Neuronal stem cell (in vitro differentiated cells): ENCODE measurements at regions not wholly inside any gene's neighbourhood (a gene's known extent, or its start where the extent isn't known, plus 50 kb on each side); places are given as distances from the start of the nearest gene placed in this dataset.
A peak's percentile ranks its signal among the peaks of the same experiment; 100 is the strongest.

Experiments
- DNase-seq: peaks from one replicate; pipeline ENCODE4 v3.0.0-alpha.2; 2013; ENCODE audit warnings: low spot score
- H2AFZ ChIP-seq: one replicate; pipeline ENCODE4 v1.6.1; 2013; ENCODE audit warnings: mild to moderate bottlenecking, low read length, inconsistent platforms
- H2AK5ac ChIP-seq: 2 replicates; pipeline ENCODE4 v1.6.1; 2013; ENCODE audit warnings: low read depth, mild to moderate bottlenecking, inconsistent platforms, low read length, moderate library complexity, mixed read lengths
- H2BK120ac ChIP-seq: 2 replicates; pipeline ENCODE4 v1.6.1; 2013; ENCODE audit warnings: low read depth, mild to moderate bottlenecking, inconsistent platforms, low read length, moderate library complexity, mixed read lengths
- H2BK12ac ChIP-seq: one replicate; pipeline ENCODE4 v1.6.1; 2013; ENCODE audit warnings: low read length, inconsistent platforms
- H2BK15ac ChIP-seq: 2 replicates; pipeline ENCODE4 v1.6.1; 2013; ENCODE audit warnings: mild to moderate bottlenecking, low read length, inconsistent platforms, mixed read lengths
- H2BK5ac ChIP-seq: one replicate; pipeline ENCODE4 v1.6.1; 2013; ENCODE audit warnings: inconsistent platforms, mild to moderate bottlenecking, low read length, moderate library complexity
- H3K14ac ChIP-seq: one replicate; pipeline ENCODE4 v1.6.1; 2013; ENCODE audit warnings: low read length, inconsistent platforms
- H3K18ac ChIP-seq: 2 replicates; pipeline ENCODE4 v1.6.1; 2013; ENCODE audit warnings: low read length, inconsistent platforms
- H3K23ac ChIP-seq: 2 replicates; pipeline ENCODE4 v1.6.1; 2013; ENCODE audit warnings: low read depth, mild to moderate bottlenecking, mixed read lengths, low read length, inconsistent platforms; ENCODE audit not compliant: poor library complexity
- H3K27ac ChIP-seq: replicated peaks from 3 replicates; pipeline ENCODE4 v1.5.1; 2013; ENCODE audit warnings: low read length, inconsistent platforms
- H3K27me3 ChIP-seq, 3 experiments: 2 replicates each; pipeline ENCODE4 v1.6.1; 2013; ENCODE audit warnings: low read length in 3 of 3, mild to moderate bottlenecking in 2 of 3, inconsistent platforms in 1 of 3, low read depth in 1 of 3, mixed read lengths in 1 of 3, moderate library complexity in 1 of 3; ENCODE audit not compliant: control insufficient read depth in 3 of 3, insufficient read depth in 3 of 3
- H3K36me3 ChIP-seq, 2 donors: replicated peaks in 1 of 2; 2 replicates each; pipeline ENCODE4 v1.6.1; 2013; ENCODE audit warnings: low read length in 2 of 2; ENCODE audit not compliant: control insufficient read depth in 2 of 2, insufficient read depth in 2 of 2
- H3K4ac ChIP-seq: 2 replicates; pipeline ENCODE4 v1.6.1; 2013; ENCODE audit warnings: inconsistent platforms, mild to moderate bottlenecking, low read length, moderate library complexity
- H3K4me1 ChIP-seq, 2 donors: 1 replicate in 1 of 2; 2 replicates in 1 of 2; pipeline ENCODE4 v1.6.1; 2013; ENCODE audit warnings: low read length in 2 of 2, low read depth in 1 of 2; ENCODE audit not compliant: control insufficient read depth in 2 of 2, insufficient read depth in 1 of 2
- H3K4me2 ChIP-seq: one replicate; pipeline ENCODE4 v1.6.1; 2013; ENCODE audit warnings: mild to moderate bottlenecking, low read length, inconsistent platforms; ENCODE audit not compliant: insufficient read depth, poor library complexity, severe bottlenecking
- H3K4me3 ChIP-seq, 2 donors: 2 replicates each; pipeline ENCODE4 v1.5.1; 2013; ENCODE audit warnings: low read length in 2 of 2, mild to moderate bottlenecking in 2 of 2, inconsistent platforms in 1 of 2, moderate library complexity in 1 of 2
- H3K79me1 ChIP-seq: one replicate; pipeline ENCODE4 v1.6.1; 2013; ENCODE audit warnings: low read depth, mild to moderate bottlenecking, inconsistent platforms, low read length, moderate library complexity
- H3K9ac ChIP-seq: one replicate; pipeline ENCODE4 v1.6.1; 2013; ENCODE audit warnings: mild to moderate bottlenecking, low read depth, low read length, inconsistent platforms; ENCODE audit not compliant: poor library complexity
- H3K9me3 ChIP-seq, 2 donors: replicated peaks in 1 of 2; 2 replicates each; pipeline versions ENCODE3 to v1.6.1; 2013; ENCODE audit warnings: low read length in 2 of 2, mild to moderate bottlenecking in 2 of 2, inconsistent platforms in 1 of 2, low read depth in 1 of 2, mixed read lengths in 1 of 2, moderate library complexity in 1 of 2; ENCODE audit not compliant: control insufficient read depth in 2 of 2, insufficient read depth in 1 of 2
- H4K8ac ChIP-seq: one replicate; pipeline ENCODE4 v1.6.1; 2013; ENCODE audit warnings: low read depth, mild to moderate bottlenecking, inconsistent platforms, low read length, moderate library complexity
- H4K91ac ChIP-seq: one replicate; pipeline ENCODE4 v1.6.1; 2013; ENCODE audit warnings: low read length, low read depth, mild to moderate bottlenecking, inconsistent platforms; ENCODE audit not compliant: poor library complexity
- WGBS, 2 donors: extraction: QIAGEN DNeasy Blood & Tissue Kit; methylation state at CpG; one replicate each; pipeline ENCODE4 v1.1.7; 2013; ENCODE audit warnings: missing lambda C conversion rate in 2 of 2, mixed read lengths in 1 of 2; ENCODE audit not compliant: insufficient read length in 2 of 2, insufficient replicate concordance in 1 of 2; ENCODE audit errors: extremely low coverage in 2 of 2; 5-methylcytosine and 5-hydroxymethylcytosine counted together

DNA sequence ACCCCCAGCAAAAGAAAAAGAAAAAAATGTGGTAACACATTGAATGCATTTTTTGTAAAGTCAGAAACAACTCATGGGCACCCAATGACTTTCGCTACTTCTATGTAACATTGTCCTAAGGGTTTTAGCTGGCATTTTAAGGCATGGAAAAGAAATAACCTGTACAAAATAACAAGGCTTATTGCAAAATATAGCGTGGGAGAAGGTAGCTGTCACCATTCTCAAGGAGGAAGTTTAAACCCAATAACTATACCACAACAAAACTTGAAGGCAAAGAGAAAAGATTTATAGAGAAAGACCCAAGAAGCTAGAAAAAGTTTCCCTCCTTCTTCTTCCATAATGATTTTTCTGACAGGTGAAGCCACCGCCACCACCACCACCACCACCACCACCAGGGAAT, 55.7 kb upstream of the ACP3 start:
- WGBS, 2 donors, result no CpG with 5 or more reads among the region's 3 CpGs
- H3K14ac ChIP-seq, result no peak overlapping the region
- H3K18ac ChIP-seq, result no peak overlapping the region
- no peak overlapping the region for H3K4ac ChIP-seq
- peaks cover 2% of the 10 kb centered on the region for H3K79me1 ChIP-seq
- H2BK15ac ChIP-seq, result no peak overlapping the region
- no peak overlapping the region for H3K4me2 ChIP-seq
- no peak overlapping the region for H4K8ac ChIP-seq
- no peak overlapping the region for H3K4me3 ChIP-seq
- no peaks in the 10 kb centered on the region for H3K4me1 ChIP-seq
- H3K27me3 ChIP-seq, result no peaks in the 10 kb centered on the region
- no peak for DNase-seq
- H2BK12ac ChIP-seq, result no peak overlapping the region
- H3K23ac ChIP-seq, result no peak overlapping the region
- H2BK120ac ChIP-seq, result no peak overlapping the region
- H4K91ac ChIP-seq, result no peak overlapping the region
- no peak overlapping the region for H3K9ac ChIP-seq
- H2AK5ac ChIP-seq, result no peak overlapping the region
- H3K36me3 ChIP-seq, result no peaks in the 10 kb centered on the region
- no peak overlapping the region for H3K27ac ChIP-seq
- H2AFZ ChIP-seq, result no peak overlapping the region
- no peak overlapping the region for H2BK5ac ChIP-seq
- H3K9me3 ChIP-seq, result peaks cover 0 to 3% of the 10 kb centered on the region in 2 donors

DNA sequence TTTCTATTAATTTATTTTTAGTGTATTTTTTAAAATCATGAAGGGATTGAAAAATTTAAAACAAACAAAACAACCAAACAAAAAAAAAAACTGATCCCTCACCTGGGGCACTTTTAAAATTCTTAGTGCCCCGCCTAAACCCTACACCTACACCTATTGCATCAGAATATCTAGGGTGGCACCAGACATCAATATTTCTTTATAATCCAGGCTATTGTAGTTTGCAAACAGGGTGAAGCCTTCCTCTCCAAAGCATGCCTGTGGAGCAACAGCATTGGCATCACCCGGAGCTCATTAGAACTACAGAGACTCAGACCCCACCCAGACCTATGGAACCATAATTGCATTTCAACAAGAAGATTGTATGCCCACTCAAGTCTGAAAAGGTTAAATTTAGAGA, 54.9 kb upstream of the ACP3 start:
- no peak overlapping the region for H3K18ac ChIP-seq
- no peak overlapping the region for H3K9ac ChIP-seq
- peaks cover 2% of the 10 kb centered on the region for H3K79me1 ChIP-seq
- no peak overlapping the region for H4K91ac ChIP-seq
- H3K4ac ChIP-seq, result no peak overlapping the region
- no CpG with 5 or more reads among the region's 2 CpGs for WGBS, 2 donors
- no peaks in the 10 kb centered on the region for H3K27me3 ChIP-seq
- no peak overlapping the region for H3K4me3 ChIP-seq
- H2BK120ac ChIP-seq, result no peak overlapping the region
- H2BK15ac ChIP-seq, result no peak overlapping the region
- H4K8ac ChIP-seq, result no peak overlapping the region
- H2BK5ac ChIP-seq, result no peak overlapping the region
- H3K9me3 ChIP-seq, result peaks cover 0 to 3% of the 10 kb centered on the region in 2 donors
- no peaks in the 10 kb centered on the region for H3K4me1 ChIP-seq
- H3K36me3 ChIP-seq, result no peaks in the 10 kb centered on the region
- H2AFZ ChIP-seq, result no peak overlapping the region
- no peak overlapping the region for H2BK12ac ChIP-seq
- no peak overlapping the region for H3K23ac ChIP-seq
- no peak overlapping the region for H3K14ac ChIP-seq
- no peak overlapping the region for H3K27ac ChIP-seq
- H2AK5ac ChIP-seq, result no peak overlapping the region
- H3K4me2 ChIP-seq, result no peak overlapping the region
- DNase-seq, result no peak

DNA sequence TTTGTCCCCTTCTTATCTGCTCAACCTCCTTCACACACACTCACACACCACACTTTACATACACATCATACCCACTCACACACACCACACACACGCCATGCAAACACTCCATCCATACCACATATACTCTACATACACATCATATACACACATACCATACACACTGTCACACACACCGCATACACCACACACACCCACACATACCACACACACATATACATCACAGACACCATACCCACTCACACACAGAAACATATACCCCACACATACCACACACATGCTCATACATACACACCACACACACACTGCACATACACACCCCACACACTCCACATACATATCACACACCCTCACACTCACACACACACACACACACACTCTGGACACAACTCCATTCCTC, 54.3 kb upstream of the ACP3 start:
- Histone ChIP-seq H3K4me2 (no peak overlapping the region), H2BK120ac (no peak overlapping the region), H3K18ac (no peak overlapping the region), H3K79me1 (peaks cover 2% of the 10 kb centered on the region), H2AFZ (no peak overlapping the region), H3K4me1 (no peaks in the 10 kb centered on the region), H3K4ac (no peak overlapping the region), H2BK12ac (no peak overlapping the region), H3K9me3 (peaks cover 0 to 3% of the 10 kb centered on the region in 2 donors), H3K14ac (no peak overlapping the region), H4K8ac (peak overlapping the region; percentile 97), H2BK15ac (no peak overlapping the region), H3K9ac (no peak overlapping the region), H3K27ac (no peak overlapping the region), H2AK5ac (no peak overlapping the region), H3K4me3 (no peak overlapping the region), H4K91ac (no peak overlapping the region), H3K27me3 (no peaks in the 10 kb centered on the region), H2BK5ac (no peak overlapping the region), H3K23ac (peak overlapping the region; percentile 55), H3K36me3 (no peaks in the 10 kb centered on the region)
- DNase-seq, result no peak
- WGBS, 2 donors, result 100% methylated on average over 1 to 2 of the region's 2 CpGs

DNA sequence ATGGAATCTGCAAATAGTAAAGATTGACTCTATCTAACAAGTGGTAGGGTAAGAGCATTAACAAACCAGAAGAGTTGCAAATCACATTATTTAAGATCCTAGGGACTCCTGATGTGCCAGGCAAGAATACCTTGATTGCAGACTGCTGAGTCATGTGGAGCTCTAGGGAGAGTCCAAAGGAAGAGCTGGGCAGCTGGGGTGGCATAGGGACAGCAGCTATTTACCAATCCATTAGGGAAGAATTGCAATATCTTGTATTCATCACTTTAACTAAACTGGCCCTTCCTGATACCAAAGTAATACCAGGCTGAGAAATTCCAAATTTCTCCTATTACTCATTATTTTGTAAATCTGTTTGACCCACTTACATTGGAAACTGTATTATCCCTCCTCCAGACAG, 52.2 kb upstream of the ACP3 start:
- H2BK120ac ChIP-seq, result no peak overlapping the region
- no peak overlapping the region for H2AFZ ChIP-seq
- no peak overlapping the region for H3K14ac ChIP-seq
- H3K27ac ChIP-seq, result no peak overlapping the region
- H4K91ac ChIP-seq, result no peak overlapping the region
- H3K18ac ChIP-seq, result no peak overlapping the region
- no peaks in the 10 kb centered on the region for H3K36me3 ChIP-seq
- no peak overlapping the region for H4K8ac ChIP-seq
- no peak overlapping the region for H3K4me2 ChIP-seq
- H3K79me1 ChIP-seq, result peaks cover 2% of the 10 kb centered on the region
- no peak overlapping the region for H2AK5ac ChIP-seq
- H3K4me3 ChIP-seq, result no peak overlapping the region
- no peak overlapping the region for H3K4ac ChIP-seq
- H3K4me1 ChIP-seq, result no peaks in the 10 kb centered on the region
- H3K23ac ChIP-seq, result no peak overlapping the region
- H2BK15ac ChIP-seq, result no peak overlapping the region
- no peak overlapping the region for H2BK12ac ChIP-seq
- no peaks in the 10 kb centered on the region for H3K27me3 ChIP-seq
- DNase-seq, result no peak
- no peak overlapping the region for H3K9ac ChIP-seq
- no peak overlapping the region for H2BK5ac ChIP-seq
- H3K9me3 ChIP-seq, result peaks cover 0 to 3% of the 10 kb centered on the region in 2 donors
